HG02884 (cell line): ENCODE measurements at regions not wholly inside any gene's neighbourhood (a gene's known extent, or its start where the extent isn't known, plus 50 kb on each side); places are given as distances from the start of the nearest gene placed in this dataset.

Experiments
- ATAC-seq: cut with Tn5 transposase; IDR thresholded peaks from one replicate; pipeline ENCODE4 v1.9.1; 2021; ENCODE audit warnings: mild to moderate bottlenecking, moderate library complexity; ENCODE audit not compliant: unreplicated experiment

DNA sequence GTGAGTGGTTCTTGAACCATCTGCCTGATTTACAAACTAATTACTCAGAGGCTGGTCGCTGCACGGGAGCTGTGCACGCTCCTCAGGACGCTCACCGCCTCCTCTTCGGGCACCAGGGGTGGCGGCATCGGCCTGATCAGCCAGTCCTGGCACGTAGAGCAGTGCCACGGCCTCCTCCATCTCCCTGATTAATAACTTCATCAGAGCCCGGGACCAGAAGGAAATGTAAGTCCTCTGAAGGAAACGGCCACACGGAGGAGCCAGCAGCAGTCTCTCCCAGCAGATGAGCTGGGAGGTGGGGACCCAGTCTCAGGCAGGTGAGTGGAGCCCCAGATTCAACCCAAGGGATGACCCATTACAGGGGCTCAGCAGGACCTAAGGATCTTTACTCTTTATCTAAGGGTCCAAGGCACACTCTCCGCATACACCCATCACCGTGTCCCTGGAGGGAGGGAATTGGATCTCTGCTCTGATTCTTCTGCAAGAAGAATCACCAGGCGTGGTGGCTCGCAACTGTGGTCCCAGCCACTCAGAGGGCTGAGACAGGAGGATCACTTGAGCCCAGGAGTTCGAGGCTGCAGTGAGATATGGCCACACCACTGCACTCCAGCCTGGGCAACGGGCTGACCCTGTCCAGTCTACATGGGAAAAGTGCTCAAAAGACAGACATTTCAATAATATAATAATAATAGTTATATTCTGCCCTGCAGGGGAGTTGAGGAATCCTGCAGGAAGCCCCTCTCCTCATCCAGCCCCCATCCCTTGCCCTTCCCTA lies 366.5 kb downstream of the SEC14L1 start:
- ATAC-seq: no peak

DNA sequence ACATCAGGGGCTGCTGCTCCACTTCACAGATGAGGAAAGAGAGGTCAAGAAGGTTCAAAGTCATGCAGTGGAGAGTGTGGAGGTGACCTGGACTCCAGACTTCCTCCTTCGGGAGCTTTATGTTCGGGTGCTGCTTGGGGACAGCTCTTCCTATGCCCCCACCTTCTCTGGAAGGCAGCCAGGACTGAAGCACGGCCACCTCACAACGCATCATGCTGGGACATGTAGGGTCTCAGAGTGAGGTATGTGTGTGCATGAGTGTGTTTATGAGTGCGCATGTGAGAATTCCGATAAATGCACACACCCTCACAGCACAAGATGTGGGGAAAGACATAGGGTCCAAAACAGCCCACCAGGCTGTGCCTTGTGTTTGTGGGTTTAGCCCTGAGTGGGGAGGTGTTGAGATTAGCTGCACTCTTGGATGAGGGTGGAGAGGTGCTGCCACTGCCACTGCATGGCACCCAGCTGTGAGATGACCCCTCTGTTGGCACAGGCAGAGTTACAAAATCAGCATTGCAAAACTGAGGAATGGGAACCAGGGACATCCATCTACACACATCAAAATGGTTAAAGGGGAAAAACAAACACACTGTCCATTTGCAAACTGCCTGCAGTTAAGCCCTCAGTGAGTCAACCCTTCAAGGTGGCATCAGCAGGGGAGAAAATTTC lies 367.4 kb downstream of the SEC14L1 start:
- no peak for ATAC-seq

DNA sequence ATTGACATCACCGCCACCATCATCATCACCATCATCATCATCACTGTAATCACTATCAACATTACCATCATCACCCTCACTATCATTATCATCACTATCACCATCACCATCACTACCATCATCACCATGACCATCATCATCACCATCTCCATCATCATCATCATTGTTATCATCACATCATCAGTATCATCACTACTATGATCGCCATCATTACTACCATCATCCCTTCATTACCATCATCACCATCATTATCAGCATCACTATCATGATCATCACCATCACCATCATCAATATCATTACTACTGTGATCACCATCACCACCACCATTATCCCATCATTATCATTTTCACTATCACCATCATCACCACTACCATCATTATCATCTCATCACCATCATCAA lies 368.3 kb downstream of the SEC14L1 start:
- no peak for ATAC-seq

DNA sequence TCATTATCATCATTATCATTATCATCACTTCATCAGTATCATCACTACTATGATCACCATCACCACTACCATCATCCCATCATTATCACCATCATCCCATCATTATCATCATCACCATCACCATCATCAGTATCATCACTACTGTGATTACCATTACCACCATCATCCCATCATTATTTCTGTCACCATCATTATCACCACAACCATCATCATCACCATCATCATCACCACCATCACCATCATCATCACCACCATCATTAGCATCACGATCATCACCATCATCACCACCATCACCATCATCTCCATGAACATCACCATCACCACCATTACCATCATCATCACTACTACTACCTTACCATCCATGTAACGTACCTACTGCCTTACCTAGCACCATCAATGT lies 368.8 kb downstream of the SEC14L1 start:
- no peak for ATAC-seq

DNA sequence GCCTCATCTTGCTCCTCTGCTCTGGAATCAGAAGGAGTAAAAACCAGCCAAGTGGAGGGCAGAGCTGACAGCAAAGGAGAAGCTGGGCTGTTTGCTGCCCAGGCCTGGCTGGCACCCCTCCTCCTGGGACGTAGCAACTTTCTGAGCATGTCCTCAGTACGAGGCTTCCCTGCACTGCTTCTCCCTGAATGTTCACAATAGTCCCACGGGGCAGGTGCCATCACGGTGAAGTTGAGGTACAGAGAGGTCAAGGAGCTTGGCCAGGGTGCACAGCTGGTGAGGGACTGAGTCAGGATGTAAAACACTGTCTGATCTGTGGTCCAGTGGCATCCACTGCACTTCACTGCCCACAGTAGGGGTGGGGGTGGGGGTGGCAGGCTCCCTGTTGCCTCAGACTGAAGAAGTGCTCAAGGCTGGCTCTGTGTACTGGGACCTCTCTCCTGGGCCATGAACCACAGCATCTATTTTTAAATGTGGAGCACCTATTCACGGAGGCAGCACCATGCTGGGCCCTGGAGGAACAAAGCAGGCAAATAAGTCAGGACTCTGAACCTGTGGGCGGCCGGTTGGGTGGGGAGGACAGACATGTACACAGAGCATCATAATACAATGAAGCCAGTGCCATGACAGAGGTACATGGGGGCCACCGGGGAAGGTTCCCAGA lies 369.5 kb downstream of the SEC14L1 start:
- ATAC-seq: no peak

DNA sequence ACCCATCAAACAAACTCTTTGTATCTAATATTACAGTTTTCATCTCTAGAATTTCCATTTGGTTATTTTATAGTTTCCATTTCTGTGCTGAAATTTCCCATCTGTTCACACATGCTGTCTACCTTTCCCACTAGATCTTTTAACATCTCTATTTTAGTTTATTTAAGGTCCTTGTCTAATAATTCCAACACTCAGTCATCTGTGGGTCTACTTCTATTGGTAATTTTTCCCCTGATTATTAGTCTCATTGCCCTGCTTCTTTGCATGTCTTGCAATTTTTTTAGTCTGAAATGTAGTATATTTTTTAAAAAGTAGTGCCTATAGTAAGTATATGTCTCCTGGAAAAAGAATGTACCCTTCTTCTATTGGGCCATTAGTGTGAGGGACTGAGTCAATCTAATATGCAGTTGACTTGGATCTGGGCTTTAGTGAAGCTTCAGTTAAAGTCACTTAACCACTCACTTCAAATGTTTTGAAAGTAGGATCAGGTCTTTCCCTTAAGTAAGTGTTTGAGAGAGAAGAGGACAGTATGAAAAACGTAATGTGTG lies 370.8 kb downstream of the SEC14L1 start:
- no peak for ATAC-seq

DNA sequence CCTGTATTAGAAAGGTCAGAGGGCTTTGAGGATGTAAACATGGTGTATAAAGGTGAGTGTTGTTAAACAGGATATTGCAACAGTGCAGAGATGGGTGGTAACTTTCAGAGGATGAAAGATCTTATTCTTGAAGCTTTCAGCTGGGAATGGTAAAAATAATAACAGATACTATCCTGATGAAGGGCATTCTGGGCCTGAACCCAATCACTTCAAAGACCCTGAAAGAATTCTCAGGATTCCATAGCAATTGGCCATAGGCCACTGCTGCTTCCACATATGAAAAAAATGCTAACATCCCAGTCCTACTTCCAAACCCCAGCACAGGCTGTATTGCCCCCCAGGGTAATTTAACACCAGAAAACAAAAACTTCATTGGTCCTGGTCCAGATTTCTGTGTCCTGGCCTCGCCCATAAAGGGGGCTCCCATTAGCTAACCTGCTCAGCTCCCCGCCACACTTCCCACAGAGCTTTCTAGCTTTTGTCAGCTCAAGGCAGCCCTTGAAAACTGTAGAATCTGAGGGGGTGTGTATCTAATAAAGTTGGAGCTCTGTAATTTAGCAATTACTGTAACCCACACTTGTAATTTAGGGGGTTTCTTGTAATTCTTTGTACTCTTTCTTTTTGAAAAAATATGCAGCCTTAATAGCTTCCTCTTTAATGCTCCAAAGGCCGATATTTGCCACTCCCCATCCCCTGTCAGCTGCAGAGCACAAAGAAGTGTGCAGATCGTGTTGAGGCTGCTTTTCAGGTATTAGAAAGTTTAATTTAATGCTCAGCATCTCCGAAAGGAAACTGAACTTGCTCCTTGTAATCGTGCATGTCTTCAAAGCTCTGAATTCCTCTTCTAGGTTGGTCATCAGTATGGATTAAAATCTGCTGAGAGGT lies 371.5 kb downstream of the SEC14L1 start:
- ATAC-seq: no peak

DNA sequence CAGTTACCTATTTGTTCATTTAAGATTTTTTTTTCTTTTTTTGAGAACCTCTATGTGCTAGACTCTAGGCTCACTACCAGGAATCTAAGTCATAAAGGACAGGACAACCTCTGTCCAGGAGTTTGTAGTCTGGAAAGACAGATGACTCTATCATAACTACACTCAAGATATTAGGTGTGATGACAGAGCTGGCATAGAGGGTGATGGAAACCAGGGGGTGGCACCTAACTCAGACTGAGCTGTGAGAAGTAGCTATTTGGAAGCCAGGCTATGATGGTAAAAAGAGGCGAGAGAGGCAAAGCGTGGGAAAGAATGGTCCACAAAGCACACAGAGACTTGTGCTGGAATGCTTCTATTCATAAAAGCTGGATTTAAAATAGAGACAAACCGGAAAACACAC lies 372.3 kb downstream of the SEC14L1 start:
- ATAC-seq: no peak

DNA sequence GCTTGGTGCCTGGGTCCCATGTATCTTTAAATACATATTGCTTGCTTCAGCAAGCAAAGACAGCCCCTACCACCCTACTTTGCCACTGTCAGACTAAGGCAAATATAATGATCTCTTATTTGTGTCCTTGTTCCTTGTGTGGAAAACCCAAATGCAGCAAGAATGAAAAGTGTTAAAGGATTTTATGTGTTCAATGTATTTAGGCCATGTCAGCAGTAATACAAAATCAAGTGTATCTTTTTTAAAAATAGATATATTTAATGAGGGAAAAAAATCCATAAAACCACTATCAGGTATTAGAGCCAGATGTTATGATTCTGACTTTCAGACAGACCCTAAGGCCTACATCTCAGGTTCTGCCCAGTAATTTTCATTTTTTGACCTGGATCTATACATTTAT lies 374.5 kb downstream of the SEC14L1 start:
- no peak for ATAC-seq

DNA sequence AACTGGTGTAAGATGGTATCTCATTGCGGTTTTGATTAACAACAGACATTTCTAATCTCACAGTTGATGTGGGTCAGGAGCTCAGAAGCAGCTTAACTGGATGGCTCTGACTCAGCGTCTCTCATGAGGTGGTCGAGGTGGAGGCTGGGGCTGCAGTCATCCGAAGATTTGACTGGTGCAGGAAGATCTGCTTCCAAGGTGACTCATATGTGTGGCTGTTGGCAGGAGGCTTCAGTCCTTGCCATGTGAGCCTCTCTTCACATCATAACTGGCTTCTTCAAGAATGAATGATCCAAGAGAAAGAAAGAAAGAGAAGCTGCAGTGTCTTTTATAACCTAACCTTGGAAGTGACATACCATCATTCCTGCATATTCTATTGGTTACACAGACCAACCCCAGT lies 376.1 kb downstream of the SEC14L1 start:
- ATAC-seq: no peak

DNA sequence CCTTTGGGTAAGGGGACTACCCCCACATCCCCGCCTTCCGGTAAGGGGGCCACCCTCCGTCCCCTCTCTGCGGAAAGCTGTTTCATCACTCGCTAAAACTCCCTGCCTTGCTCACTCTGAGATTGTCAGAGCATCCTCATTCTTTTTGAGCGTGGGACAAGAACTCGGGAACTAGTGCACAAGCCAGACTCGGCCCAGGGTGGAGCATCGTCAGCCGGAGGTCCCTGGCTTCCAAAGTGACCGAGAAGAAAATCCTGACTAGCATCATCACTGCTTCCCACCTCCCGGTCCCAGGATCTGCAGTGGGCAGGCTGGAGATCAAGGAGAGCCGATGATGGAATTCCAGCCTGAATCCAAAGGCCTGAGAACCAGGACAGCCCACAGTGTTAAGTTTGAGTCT lies 380.3 kb downstream of the SEC14L1 start:
- ATAC-seq: no peak

DNA sequence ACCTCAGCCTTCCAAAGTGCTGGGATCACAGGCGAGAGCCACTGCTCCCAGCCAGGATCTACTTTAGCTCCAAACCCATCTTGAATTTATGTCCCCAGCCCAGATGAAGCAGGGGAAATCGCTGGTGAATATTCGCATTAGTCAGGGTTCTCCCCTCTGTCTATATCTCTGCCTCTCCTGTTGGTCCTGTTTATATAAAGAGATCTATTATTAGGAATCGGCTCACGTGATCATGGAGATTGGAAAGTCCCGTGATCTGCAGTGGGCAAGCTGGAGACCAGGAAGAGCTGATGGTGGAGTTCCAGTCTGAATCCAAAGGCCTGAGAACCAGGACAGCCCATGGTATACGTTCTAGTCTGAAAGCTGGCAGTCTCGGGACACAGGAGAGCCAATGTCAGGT lies 382.8 kb downstream of the SEC14L1 start:
- no peak for ATAC-seq

DNA sequence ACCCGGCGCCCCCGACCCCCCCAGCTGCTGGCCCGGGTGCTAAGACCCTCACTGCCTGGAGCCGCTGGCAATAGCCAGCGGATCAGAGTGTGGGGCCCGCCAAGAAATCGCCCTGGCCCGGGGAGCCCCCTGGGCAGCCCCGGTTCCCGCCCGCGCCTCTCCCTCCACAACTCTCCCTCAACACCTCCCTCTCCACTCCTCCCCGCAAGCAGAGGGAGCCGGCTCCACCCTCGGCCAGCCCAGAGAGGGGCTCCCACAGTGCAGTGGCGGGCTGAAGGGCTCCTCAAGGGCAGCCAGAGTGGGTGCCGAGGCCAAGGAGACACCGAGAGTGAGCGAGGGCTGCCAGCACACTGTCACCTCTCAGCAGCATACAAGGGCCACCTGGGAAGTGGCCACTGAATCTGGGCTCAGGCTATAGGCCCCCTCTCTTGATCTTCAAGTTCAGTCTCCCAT lies 385.5 kb downstream of the SEC14L1 start:
- ATAC-seq: no peak

DNA sequence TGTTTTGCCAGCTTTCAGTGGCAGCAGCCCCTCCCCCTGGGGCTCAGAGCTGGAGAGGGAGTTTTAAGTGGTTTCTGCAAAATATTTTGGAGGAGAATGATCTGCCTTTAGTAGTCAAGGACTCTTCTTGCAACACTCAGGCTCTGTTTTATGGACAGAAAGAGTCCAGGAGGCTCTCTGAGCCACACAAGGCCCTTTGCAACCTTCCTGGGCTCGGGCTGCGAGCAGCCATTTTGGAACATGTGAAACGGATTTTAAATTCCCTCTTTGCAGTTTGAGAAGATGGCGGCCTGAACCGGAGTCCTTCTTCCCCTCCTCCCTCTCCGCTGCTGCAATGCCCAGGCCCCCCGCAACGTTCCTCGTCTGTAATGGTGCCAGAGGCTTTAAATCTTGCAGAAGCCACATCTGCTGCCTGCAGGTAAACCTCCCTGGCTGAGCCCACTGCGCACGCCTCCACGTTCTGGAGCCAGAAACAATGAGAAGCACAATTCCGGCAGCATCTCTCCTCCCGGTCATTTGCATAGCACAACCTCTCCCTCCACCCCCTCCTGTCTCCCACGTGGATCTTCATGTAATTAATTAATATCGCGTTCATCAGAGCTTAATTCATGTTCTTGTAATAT lies 386.1 kb downstream of the SEC14L1 start:
- no peak for ATAC-seq

DNA sequence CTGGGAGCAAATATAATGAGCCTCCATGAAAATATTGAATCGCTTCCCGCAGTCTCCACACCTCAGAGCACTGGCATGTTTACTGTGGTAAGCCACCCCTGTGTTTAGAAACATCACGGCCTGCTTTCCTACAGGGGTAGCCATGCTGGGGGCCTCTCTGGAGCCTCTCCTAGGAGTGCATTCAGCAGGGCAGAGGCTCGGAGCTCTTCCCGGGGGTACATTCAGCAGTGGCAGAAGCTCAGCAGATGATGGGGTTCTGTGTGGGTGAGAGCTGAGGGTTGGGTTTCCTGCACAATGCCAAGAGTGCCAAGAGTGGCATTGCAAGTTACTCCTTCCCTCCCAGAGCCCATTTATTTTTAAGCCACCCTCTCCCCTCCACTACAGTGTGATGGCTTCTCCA lies 386.6 kb downstream of the SEC14L1 start:
- ATAC-seq: no peak

DNA sequence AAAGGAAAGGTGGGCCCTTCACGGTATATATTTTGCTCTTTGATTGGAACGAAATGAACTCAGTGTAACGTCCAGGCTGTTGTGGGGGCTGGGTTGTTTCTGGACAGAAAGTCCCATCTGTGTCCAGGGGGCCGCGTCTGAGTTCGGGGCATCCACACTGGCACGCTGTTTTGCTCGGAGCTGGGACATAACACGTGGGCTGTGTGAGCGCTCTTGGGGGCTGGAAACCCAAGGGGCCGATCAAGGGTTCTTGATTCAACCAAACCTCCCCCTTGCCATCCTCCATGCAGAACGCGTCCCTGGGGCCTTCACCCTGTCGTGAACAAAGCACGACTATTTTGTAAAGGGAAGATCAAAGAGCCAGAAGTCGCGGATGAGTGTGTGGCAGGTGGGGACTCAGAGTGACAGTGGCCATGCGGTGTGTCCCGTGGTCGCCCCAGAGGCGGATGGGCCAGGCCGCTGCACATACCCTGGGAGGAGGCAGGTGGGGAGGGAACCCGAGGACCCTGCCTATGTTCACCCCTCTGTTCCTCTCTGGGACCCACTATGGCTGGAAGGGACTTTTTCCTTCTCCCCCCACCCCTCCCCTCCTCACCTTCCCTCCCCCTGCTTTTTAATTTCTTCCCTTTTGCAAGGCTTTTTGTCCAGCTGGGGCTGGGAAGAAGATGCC lies 387.2 kb downstream of the SEC14L1 start:
- ATAC-seq: no peak

DNA sequence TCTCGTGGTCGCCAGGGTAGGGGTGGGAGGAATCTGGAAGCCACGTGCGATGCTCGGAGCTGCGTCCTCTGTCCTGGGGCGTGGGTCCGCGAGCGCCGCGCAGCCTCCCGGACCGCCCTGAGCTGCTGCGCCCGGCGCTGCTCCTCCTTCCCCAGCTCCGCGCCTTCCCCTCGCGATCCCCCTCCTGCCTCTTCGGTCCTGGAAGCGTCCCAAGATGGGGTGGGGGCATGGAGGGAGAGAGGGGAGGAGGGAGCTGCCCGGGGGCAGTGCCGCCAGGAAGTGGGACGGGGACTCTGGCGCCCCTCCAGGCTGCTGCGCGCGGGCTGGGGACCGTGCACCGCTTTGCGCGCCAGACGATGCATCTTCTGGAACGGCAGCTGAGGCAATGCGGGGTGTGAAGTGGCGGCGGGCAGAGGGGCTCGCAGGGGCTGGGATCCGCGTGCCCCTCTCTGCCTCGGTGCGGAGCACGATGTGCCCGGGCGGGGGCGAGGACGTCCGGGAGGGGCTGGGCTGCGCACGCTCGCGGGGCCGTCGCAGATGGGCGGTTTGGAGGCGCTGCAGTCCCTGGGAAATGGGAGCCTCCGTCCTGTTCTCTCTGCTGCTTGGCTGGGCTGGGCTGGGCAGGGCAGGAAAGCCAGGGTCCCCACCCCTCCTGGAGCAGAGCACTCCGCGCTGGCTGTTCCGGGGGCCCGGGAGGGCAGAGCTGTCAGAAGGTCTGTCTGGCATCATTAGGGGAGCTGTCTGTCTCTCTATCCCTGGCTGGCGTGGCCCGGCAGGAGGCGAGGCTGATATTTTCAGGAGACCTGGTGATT lies 388.0 kb downstream of the SEC14L1 start:
- no peak for ATAC-seq

DNA sequence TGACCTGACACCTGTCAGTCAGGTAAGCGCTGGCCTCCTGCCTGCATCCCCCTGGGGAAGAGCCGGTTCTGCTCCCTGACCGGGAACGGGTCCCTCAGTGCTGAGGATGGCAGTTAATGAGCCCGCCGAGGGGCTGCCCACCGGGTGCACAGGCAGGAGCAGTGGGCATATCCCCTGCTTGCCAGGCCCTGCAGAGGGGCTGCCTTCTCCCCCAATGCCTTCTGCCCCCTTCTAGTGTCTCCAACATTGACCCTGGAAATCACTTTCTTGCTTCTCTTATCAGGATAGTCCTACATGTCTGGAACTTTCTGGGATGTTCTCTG lies 388.5 kb downstream of the SEC14L1 start:
- ATAC-seq: no peak

DNA sequence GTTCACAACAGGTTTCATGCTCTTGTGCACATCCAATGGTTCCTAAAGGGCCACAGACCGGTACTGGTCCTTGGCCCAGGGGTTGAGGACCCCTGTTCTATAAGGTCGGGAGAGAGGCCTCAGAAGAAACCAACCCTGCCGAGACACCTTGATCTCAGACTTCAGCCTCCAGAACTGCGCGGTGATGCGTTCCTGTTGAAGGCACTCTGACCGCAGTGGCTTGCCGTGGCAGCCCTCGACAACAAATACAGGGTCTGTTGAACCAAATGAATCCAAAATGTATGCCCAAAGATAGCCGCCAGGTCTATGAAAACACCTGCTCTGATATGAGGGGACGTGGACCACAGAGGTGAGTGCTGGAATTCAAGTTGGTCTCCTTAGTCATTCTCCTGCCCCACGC lies 389.8 kb downstream of the SEC14L1 start:
- ATAC-seq: no peak
